Caco-2 (cell line): ENCODE measurements at regions not wholly inside any gene's neighbourhood (a gene's known extent, or its start where the extent isn't known, plus 50 kb on each side); places are given as distances from the start of the nearest gene placed in this dataset.

ENCODE experiments used
- BruUV-seq: library from RNA; stranded (reverse); fragments of 400-500 nt; replicated peaks from 2 replicates; lab custom pipeline; 2021; lab: Mats Ljungman, UMichigan
- CTCF ChIA-PET: fragments of 300-600 bp; sonication (Branson Sonifier 250); formaldehyde crosslinking; loops from one replicate; lab custom pipeline; 2022; ENCODE audit warnings: antibody characterized with exemption; lab: Charles Lee
- POLR2A ChIA-PET: fragments of 300-600 bp; sonication (Branson Sonifier 250); formaldehyde crosslinking; loops from one replicate; lab custom pipeline; 2022; ENCODE audit warnings: antibody characterized with exemption; lab: Charles Lee
- DNase-seq, 2 experiments: peaks; one replicate each; pipeline versions ENCODE4 v3.0.0 to v3.0.0-alpha.2; 2020 to 2022
- H3K27me3 ChIP-seq: replicated peaks from 2 replicates; pipeline ENCODE4 v1.6.0; 2011; ENCODE audit warnings: low read length; ENCODE audit not compliant: control insufficient read depth, insufficient read depth
- H3K36me3 ChIP-seq: 2 replicates; pipeline ENCODE4 v1.5.1; 2011; ENCODE audit warnings: low read length; ENCODE audit not compliant: control insufficient read depth, insufficient read depth
- H3K4me1 ChIP-seq: fragments of 250-450 bp; sonication (Bioruptor Pico); 2 replicates; pipeline ENCODE4 v1.5.1; 2020; ENCODE audit warnings: mild to moderate bottlenecking
- H3K4me3 ChIP-seq: 2 replicates; pipeline ENCODE4 v1.5.1; 2011; ENCODE audit warnings: low read depth, mild to moderate bottlenecking, control low read depth, low read length
- H3K9me3 ChIP-seq: fragments of 250-450 bp; sonication (Bioruptor Pico); 2 replicates; pipeline ENCODE4 v1.5.1; 2020; ENCODE audit warnings: mild to moderate bottlenecking, moderate library complexity
- H3K27ac Mint-ChIP-seq: one replicate; pipeline ENCODE4 v1.8.0; 2022; ENCODE audit warnings: mixed read lengths; ENCODE audit not compliant: unreplicated experiment
- H3K27me3 Mint-ChIP-seq: one replicate; pipeline ENCODE4 v1.8.0; 2022; ENCODE audit warnings: mixed read lengths; ENCODE audit not compliant: insufficient read depth, unreplicated experiment
- H3K36me3 Mint-ChIP-seq: one replicate; pipeline ENCODE4 v1.8.0; 2022; ENCODE audit warnings: mild to moderate bottlenecking, mixed read lengths; ENCODE audit not compliant: insufficient read depth, unreplicated experiment
- H3K4me1 Mint-ChIP-seq: one replicate; pipeline ENCODE4 v1.8.0; 2022; ENCODE audit warnings: low read depth, mixed read lengths; ENCODE audit not compliant: unreplicated experiment
- H3K4me3 Mint-ChIP-seq: one replicate; pipeline ENCODE4 v1.8.0; 2022; ENCODE audit warnings: mild to moderate bottlenecking, moderate library complexity, mixed read lengths; ENCODE audit not compliant: unreplicated experiment
- H3K9me3 Mint-ChIP-seq: one replicate; pipeline ENCODE4 v1.8.0; 2022; ENCODE audit warnings: mixed read lengths; ENCODE audit not compliant: unreplicated experiment
- CTCF ChIP-seq, 2 experiments: fragments of 200-600 bp in 1 of 2; IDR thresholded peaks; 1 replicate in 1 of 2; 2 replicates in 1 of 2; pipeline versions ENCODE4 v1.5.1 to v1.8.0; 2011 to 2022; ENCODE audit warnings: antibody characterized with exemption in 1 of 2, control low read depth in 1 of 2, inconsistent platforms in 1 of 2, low read depth in 1 of 2, low read length in 1 of 2, mild to moderate bottlenecking in 1 of 2, moderate library complexity in 1 of 2; ENCODE audit not compliant: insufficient read depth in 1 of 2, severe bottlenecking in 1 of 2, unreplicated experiment in 1 of 2
- intact Hi-C: fragments of 100-400 bp; cut with micrococcal nuclease; formaldehyde crosslinking; loops from one replicate; pipeline ENCODE4 v1.10.0; 2022; ENCODE audit not compliant: unreplicated experiment

DNA sequence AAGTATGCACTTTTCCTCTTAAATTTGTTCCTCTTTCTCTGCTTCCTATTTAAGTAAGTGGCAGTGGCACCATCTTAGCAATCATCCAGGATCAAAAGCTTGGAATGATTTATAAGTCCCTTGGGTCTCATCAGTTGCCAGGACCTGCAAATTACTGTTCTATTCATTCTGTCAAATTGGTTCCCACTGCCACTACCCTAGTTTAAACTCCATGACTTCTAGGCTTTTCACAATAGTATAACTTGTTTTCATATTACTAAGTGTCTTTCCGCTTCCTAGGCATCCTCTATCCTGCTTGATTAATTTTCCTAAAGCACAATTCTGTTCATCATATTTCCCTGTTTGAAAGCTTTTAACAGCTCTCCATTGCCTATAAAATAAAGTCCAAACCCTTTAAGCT is 363.9 kb upstream of the MEF2C start:
- no TSS peak for BruUV-seq
- Histone ChIP-seq H3K9me3 (no peaks in the 10 kb centered on the region), H3K36me3 (no peaks in the 10 kb centered on the region), H3K4me1 (no peaks in the 10 kb centered on the region), H3K4me3 (no peak overlapping the region), H3K27me3 (no peaks in the 10 kb centered on the region)
- TF ChIP-seq CTCF (IDR thresholded peaks at IDR 0.05; ENCODE audit: insufficient read depth in 1 of 2, low read depth in 1 of 2, low read length in 1 of 2, severe bottlenecking in 1 of 2, unreplicated experiment in 1 of 2), result no peak
- H3K36me3 Mint-ChIP-seq, result no peaks in the 10 kb centered on the region
- H3K27ac Mint-ChIP-seq, result no peak overlapping the region
- no peaks in the 10 kb centered on the region for H3K4me1 Mint-ChIP-seq
- DNase-seq, result no peak
- H3K27me3 Mint-ChIP-seq, result peaks cover 5% of the 10 kb centered on the region
- POLR2A ChIA-PET, result no interaction called here
- H3K9me3 Mint-ChIP-seq, result no peaks in the 10 kb centered on the region
- H3K4me3 Mint-ChIP-seq, result no peak overlapping the region
- intact Hi-C loops, result no loop called here
- CTCF ChIA-PET, result no interaction called here

DNA sequence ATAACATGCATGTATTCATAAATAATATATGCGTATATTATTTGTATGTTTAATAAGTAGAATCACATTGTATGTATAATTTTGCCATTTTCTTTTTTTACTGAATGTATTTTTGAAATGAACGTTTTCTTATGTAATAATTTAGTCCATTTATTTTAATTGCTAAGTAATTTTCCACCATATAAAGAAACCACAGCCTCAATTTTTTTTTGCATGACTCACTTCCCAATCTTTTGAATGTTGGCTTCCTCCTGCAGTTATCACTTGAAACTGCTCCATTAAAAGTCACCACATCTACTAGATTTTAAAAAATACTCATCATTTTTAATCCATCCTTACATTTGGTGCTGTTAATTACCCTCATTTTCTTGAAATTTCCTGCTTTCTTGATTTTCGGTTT is 363.3 kb upstream of the MEF2C start:
- ChIA-PET CTCF (no interaction called here), POLR2A (no interaction called here)
- Mint-ChIP-seq H3K27ac (no peak overlapping the region), H3K27me3 (peaks cover 2% of the 10 kb centered on the region), H3K4me3 (no peak overlapping the region), H3K9me3 (no peaks in the 10 kb centered on the region), H3K36me3 (no peaks in the 10 kb centered on the region), H3K4me1 (no peaks in the 10 kb centered on the region)
- H3K27me3 ChIP-seq, result no peaks in the 10 kb centered on the region
- BruUV-seq, result no TSS peak
- no peak for DNase-seq
- H3K4me3 ChIP-seq, result no peak overlapping the region
- no peaks in the 10 kb centered on the region for H3K9me3 ChIP-seq
- H3K36me3 ChIP-seq, result no peaks in the 10 kb centered on the region
- no peak for TF ChIP-seq CTCF (IDR thresholded peaks at IDR 0.05; ENCODE audit: insufficient read depth in 1 of 2, low read depth in 1 of 2, low read length in 1 of 2, severe bottlenecking in 1 of 2, unreplicated experiment in 1 of 2)
- no peaks in the 10 kb centered on the region for H3K4me1 ChIP-seq
- intact Hi-C loops, result no loop called here

- ChIA-PET POLR2A (no interaction called here), CTCF (no interaction called here)
- no peaks in the 10 kb centered on the region for H3K9me3 ChIP-seq
- H3K4me1 ChIP-seq, result no peaks in the 10 kb centered on the region
- intact Hi-C loops, result no loop called here
- peaks cover 3% of the 10 kb centered on the region for H3K27me3 Mint-ChIP-seq
- no peaks in the 10 kb centered on the region for H3K36me3 ChIP-seq
- no peak for TF ChIP-seq CTCF (IDR thresholded peaks at IDR 0.05; ENCODE audit: insufficient read depth in 1 of 2, low read depth in 1 of 2, low read length in 1 of 2, severe bottlenecking in 1 of 2, unreplicated experiment in 1 of 2)
- H3K4me3 ChIP-seq, result no peak overlapping the region
- no peaks in the 10 kb centered on the region for H3K27me3 ChIP-seq
- H3K36me3 Mint-ChIP-seq, result no peaks in the 10 kb centered on the region
- no peaks in the 10 kb centered on the region for H3K9me3 Mint-ChIP-seq
- H3K27ac Mint-ChIP-seq, result no peak overlapping the region
- no peaks in the 10 kb centered on the region for H3K4me1 Mint-ChIP-seq
- no peak for DNase-seq
- no peak overlapping the region for H3K4me3 Mint-ChIP-seq
- no TSS peak for BruUV-seq
Measured at GRCh38 chr5:89243611-89244010, 360.6 kb upstream of the MEF2C start.
